ENCODE measurements at regions not wholly inside any gene's neighbourhood (a gene's known extent, or its start where the extent isn't known, plus 50 kb on each side); places are given as distances from the start of the nearest gene placed in this dataset.
"Not testable (repeated sequence)": the region's sequence is repeated elsewhere in the genome, so short reads cannot be mapped to it uniquely, and the experiment has no call there.

GRCh38 chr22:35186492-35186891 lies 70.8 kb upstream of the HMGXB4 start:
- H3K9me3 ChIP-seq (replicated peaks in 1 of 3) = no peaks in the 10 kb centered on the region
- H3K27me3 ChIP-seq = no peaks in the 10 kb centered on the region
- H3K36me3 ChIP-seq (replicated peaks in 1 of 2) = no peaks in the 10 kb centered on the region
- 50 to 78% (median 70%) methylated on average over 1 of the region's 1 CpG for WGBS, 4 donors
- no peak for DNase-seq
- H3K4me1 ChIP-seq (replicated peaks in 1 of 2) = no peaks in the 10 kb centered on the region
- intact Hi-C loops (cut with DNase I) = no loop called here
- TF ChIP-seq CTCF (IDR thresholded peaks at IDR 0.05) (no peak), POLR2A (IDR thresholded peaks at IDR 0.05) (no peak)
- H3K4me3 ChIP-seq = no peak overlapping the region
- no peak overlapping the region for H3K27ac ChIP-seq

GRCh38 chr22:35188930-35189329 lies 68.4 kb upstream of the HMGXB4 start:
- H3K27ac ChIP-seq; H3K4me1 ChIP-seq (replicated peaks in 1 of 2); intact Hi-C loops (cut with DNase I); H3K36me3 ChIP-seq (replicated peaks in 1 of 2); DNase-seq; H3K4me3 ChIP-seq; H3K27me3 ChIP-seq; H3K9me3 ChIP-seq (replicated peaks in 1 of 3): not testable (repeated sequence)
- 86 to 100% (median 92%) methylated on average over 1 of the region's 1 CpG for WGBS, 4 donors

- intact Hi-C loops (cut with DNase I) = no loop called here
- TF ChIP-seq CTCF (IDR thresholded peaks at IDR 0.05) (no peak), POLR2A (IDR thresholded peaks at IDR 0.05) (no peak)
- no peaks in the 10 kb centered on the region for H3K36me3 ChIP-seq (replicated peaks in 1 of 2)
Measured at GRCh38 chr22:35189559-35189958, 67.7 kb upstream of the HMGXB4 start.

GRCh38 chr22:35191412-35191811 lies 65.9 kb upstream of the HMGXB4 start:
- no peaks in the 10 kb centered on the region for H3K9me3 ChIP-seq (replicated peaks in 1 of 3)
- 32 to 40% (median 33%) methylated on average over 2 of the region's 2 CpGs for WGBS, 4 donors
- H3K27me3 ChIP-seq = no peaks in the 10 kb centered on the region
- TF ChIP-seq CTCF (IDR thresholded peaks at IDR 0.05) (no peak), POLR2A (IDR thresholded peaks at IDR 0.05) (no peak)
- no peaks in the 10 kb centered on the region for H3K36me3 ChIP-seq (replicated peaks in 1 of 2)
- intact Hi-C loops (cut with DNase I) = no loop called here
- H3K27ac ChIP-seq = no peak overlapping the region
- no peaks in the 10 kb centered on the region for H3K4me1 ChIP-seq (replicated peaks in 1 of 2)
- no peak overlapping the region for H3K4me3 ChIP-seq
- no peak for DNase-seq

More at GRCh38 chr22:35189559-35189958, 67.7 kb upstream of the HMGXB4 start:
- no peak overlapping the region for H3K27ac ChIP-seq
- no peaks in the 10 kb centered on the region for H3K27me3 ChIP-seq
- no peaks in the 10 kb centered on the region for H3K9me3 ChIP-seq (replicated peaks in 1 of 3)
- no peak for DNase-seq
- H3K4me1 ChIP-seq (replicated peaks in 1 of 2) = no peaks in the 10 kb centered on the region
- no peak overlapping the region for H3K4me3 ChIP-seq

- 63 to 78% (median 72%) methylated on average over 7 to 8 of the region's 8 CpGs for WGBS, 4 donors
Measured at GRCh38 chr22:35192129-35192918, 65.0 kb upstream of the HMGXB4 start.

More at GRCh38 chr22:35192129-35192918, 65.0 kb upstream of the HMGXB4 start:
- intact Hi-C loops (cut with DNase I) = no loop called here
- H3K27me3 ChIP-seq = no peaks in the 10 kb centered on the region
- no peak overlapping the region for H3K27ac ChIP-seq
- H3K36me3 ChIP-seq (replicated peaks in 1 of 2) = no peaks in the 10 kb centered on the region
- DNase-seq = no peak
- no peaks in the 10 kb centered on the region for H3K9me3 ChIP-seq (replicated peaks in 1 of 3)
- no peaks in the 10 kb centered on the region for H3K4me1 ChIP-seq (replicated peaks in 1 of 2)
- H3K4me3 ChIP-seq = no peak overlapping the region
- no peak for TF ChIP-seq POLR2A (IDR thresholded peaks at IDR 0.05)
- no peak for TF ChIP-seq CTCF (IDR thresholded peaks at IDR 0.05)
